Activated naive CD8-positive, alpha-beta T cell treated with anti-CD3 and anti-CD28 coated beads, Interleukin-2, amount 10 ng/mL, durations not matched to agents 7 days and 5 days (primary cell): ENCODE measurements at regions not wholly inside any gene's neighbourhood (a gene's known extent, or its start where the extent isn't known, plus 50 kb on each side); places are given as distances from the start of the nearest gene placed in this dataset.

Experiments
- ATAC-seq: fragments of 150-1000 bp; cut with Tn5 transposase; one replicate; pipeline ENCODE4 v1.10.0; 2021; ENCODE audit warnings: low read depth, moderate library complexity
- POLR2A ChIA-PET: fragments of 350-600 bp; sonication (Branson Sonifier 250); formaldehyde crosslinking; loops from one replicate; lab custom pipeline; 2021; ENCODE audit warnings: antibody characterized with exemption; lab: Charles Lee
- DNase-seq: peaks from one replicate; pipeline ENCODE4 v3.0.0; 2021
- H3K27ac Mint-ChIP-seq: one replicate; pipeline ENCODE4 v1.8.0; 2022; ENCODE audit warnings: mild to moderate bottlenecking, mixed read lengths
- H3K27me3 Mint-ChIP-seq: one replicate; pipeline ENCODE4 v1.8.0; 2022; ENCODE audit warnings: mild to moderate bottlenecking, moderate library complexity, mixed read lengths
- H3K36me3 Mint-ChIP-seq: one replicate; pipeline ENCODE4 v1.8.0; 2021; ENCODE audit warnings: mild to moderate bottlenecking, mixed read lengths
- H3K4me1 Mint-ChIP-seq: one replicate; pipeline ENCODE4 v1.8.0; 2021; ENCODE audit warnings: mixed read lengths
- H3K4me3 Mint-ChIP-seq: one replicate; pipeline ENCODE4 v1.8.0; 2022; ENCODE audit warnings: mild to moderate bottlenecking, moderate library complexity, mixed read lengths
- H3K9me3 Mint-ChIP-seq: one replicate; pipeline ENCODE4 v1.8.0; 2021; ENCODE audit warnings: mixed read lengths

- no peak for ATAC-seq
- no peaks in the 10 kb centered on the region for H3K4me1 Mint-ChIP-seq
- no peak overlapping the region for H3K27ac Mint-ChIP-seq
- H3K27me3 Mint-ChIP-seq, result peaks cover 5% of the 10 kb centered on the region
- H3K36me3 Mint-ChIP-seq, result no peaks in the 10 kb centered on the region
- no peak for DNase-seq
- H3K9me3 Mint-ChIP-seq, result peaks cover 1% of the 10 kb centered on the region
- no peak overlapping the region for H3K4me3 Mint-ChIP-seq
- POLR2A ChIA-PET, result no interaction called here
These were observed 56.4 kb upstream of the F13A1 start for GRCh38 chr6:6376845-6377244.

GRCh38 chr6:6377621-6378020, 57.2 kb upstream of the F13A1 start:
- DNase-seq, result no peak
- Mint-ChIP-seq H3K4me3 (no peak overlapping the region), H3K4me1 (no peaks in the 10 kb centered on the region), H3K27me3 (peaks cover 4% of the 10 kb centered on the region), H3K27ac (no peak overlapping the region), H3K36me3 (no peaks in the 10 kb centered on the region), H3K9me3 (peaks cover 1% of the 10 kb centered on the region)
- ATAC-seq, result no peak
- POLR2A ChIA-PET, result no interaction called here

- Mint-ChIP-seq H3K4me3 (no peak overlapping the region), H3K36me3 (no peaks in the 10 kb centered on the region), H3K27me3 (peaks cover 4% of the 10 kb centered on the region), H3K9me3 (no peaks in the 10 kb centered on the region), H3K4me1 (no peaks in the 10 kb centered on the region), H3K27ac (no peak overlapping the region)
- DNase-seq, result no peak
- POLR2A ChIA-PET, result no interaction called here
- no peak for ATAC-seq
These were observed 59.1 kb upstream of the F13A1 start for GRCh38 chr6:6379573-6379972.

- ATAC-seq (no peak), DNase-seq (no peak)
- no peaks in the 10 kb centered on the region for H3K36me3 Mint-ChIP-seq
- no peaks in the 10 kb centered on the region for H3K27me3 Mint-ChIP-seq
- H3K9me3 Mint-ChIP-seq, result peaks cover 2% of the 10 kb centered on the region
- peaks cover 4% of the 10 kb centered on the region for H3K4me1 Mint-ChIP-seq
- no peak overlapping the region for H3K4me3 Mint-ChIP-seq
- no peak overlapping the region for H3K27ac Mint-ChIP-seq
- POLR2A ChIA-PET, result no interaction called here
These were observed 64.1 kb upstream of the F13A1 start for GRCh38 chr6:6384520-6384919.

- no peak overlapping the region for H3K27ac Mint-ChIP-seq
- H3K4me1 Mint-ChIP-seq, result peaks cover 4% of the 10 kb centered on the region
- ATAC-seq, result no peak
- POLR2A ChIA-PET, result no interaction called here
- H3K4me3 Mint-ChIP-seq, result no peak overlapping the region
- no peaks in the 10 kb centered on the region for H3K36me3 Mint-ChIP-seq
- H3K9me3 Mint-ChIP-seq, result peaks cover 2% of the 10 kb centered on the region
- DNase-seq, result no peak
- no peaks in the 10 kb centered on the region for H3K27me3 Mint-ChIP-seq
These were observed 65.5 kb upstream of the F13A1 start for GRCh38 chr6:6386010-6386409.

GRCh38 chr6:6390849-6391602, 70.6 kb upstream of the F13A1 start:
- ATAC-seq, result no peak
- H3K36me3 Mint-ChIP-seq, result no peaks in the 10 kb centered on the region
- H3K9me3 Mint-ChIP-seq, result peaks cover 2% of the 10 kb centered on the region
- POLR2A ChIA-PET, result interaction anchor here (0.5 kb wide), 1 partner anchor 93 kb away, joined by 3 read pairs; no protein-coding TSS in a partner anchor
- peaks cover 4% of the 10 kb centered on the region for H3K4me1 Mint-ChIP-seq
- no peak overlapping the region for H3K27ac Mint-ChIP-seq
- H3K27me3 Mint-ChIP-seq, result peaks cover 2% of the 10 kb centered on the region
- no peak overlapping the region for H3K4me3 Mint-ChIP-seq
- no peak for DNase-seq

- no peaks in the 10 kb centered on the region for H3K36me3 Mint-ChIP-seq
- no peaks in the 10 kb centered on the region for H3K4me1 Mint-ChIP-seq
These were observed 72.0 kb upstream of the F13A1 start for GRCh38 chr6:6392214-6393068.

GRCh38 chr6:6393069-6393529, 72.6 kb upstream of the F13A1 start:
- H3K27me3 Mint-ChIP-seq, result peaks cover 2% of the 10 kb centered on the region
- no peak overlapping the region for H3K4me3 Mint-ChIP-seq
- no peak for DNase-seq
- no peaks in the 10 kb centered on the region for H3K9me3 Mint-ChIP-seq
- H3K36me3 Mint-ChIP-seq, result no peaks in the 10 kb centered on the region
- H3K27ac Mint-ChIP-seq, result no peak overlapping the region
- POLR2A ChIA-PET, result no interaction called here
- ATAC-seq, result no peak
- H3K4me1 Mint-ChIP-seq, result no peaks in the 10 kb centered on the region

More at GRCh38 chr6:6392214-6393068, 72.0 kb upstream of the F13A1 start:
- Mint-ChIP-seq H3K9me3 (peaks cover 2% of the 10 kb centered on the region), H3K27ac (no peak overlapping the region), H3K27me3 (peaks cover 2% of the 10 kb centered on the region), H3K4me3 (no peak overlapping the region)
- POLR2A ChIA-PET, result no interaction called here
- ATAC-seq, result no peak
- DNase-seq, result no peak

- POLR2A ChIA-PET, result no interaction called here
- H3K36me3 Mint-ChIP-seq, result no peaks in the 10 kb centered on the region
- no peak overlapping the region for H3K27ac Mint-ChIP-seq
- peaks cover 2% of the 10 kb centered on the region for H3K27me3 Mint-ChIP-seq
- ATAC-seq (no peak), DNase-seq (no peak)
- H3K4me3 Mint-ChIP-seq, result no peak overlapping the region
- no peaks in the 10 kb centered on the region for H3K9me3 Mint-ChIP-seq
- peaks cover 1% of the 10 kb centered on the region for H3K4me1 Mint-ChIP-seq
These were observed 75.2 kb upstream of the F13A1 start for GRCh38 chr6:6395581-6396197.

- POLR2A ChIA-PET, result no interaction called here
- peaks cover 5% of the 10 kb centered on the region for H3K27me3 Mint-ChIP-seq
- ATAC-seq (no peak), DNase-seq (no peak)
- H3K4me1 Mint-ChIP-seq, result peaks cover 1% of the 10 kb centered on the region
- H3K36me3 Mint-ChIP-seq, result no peaks in the 10 kb centered on the region
- H3K9me3 Mint-ChIP-seq, result peaks cover 2% of the 10 kb centered on the region
- no peak overlapping the region for H3K27ac Mint-ChIP-seq
- H3K4me3 Mint-ChIP-seq, result no peak overlapping the region
These were observed 77.4 kb upstream of the F13A1 start for GRCh38 chr6:6397842-6398241.

GRCh38 chr6:6399568-6399967, 79.1 kb upstream of the F13A1 start:
- peaks cover 2% of the 10 kb centered on the region for H3K9me3 Mint-ChIP-seq
- DNase-seq, result no peak
- ATAC-seq, result no peak
- POLR2A ChIA-PET, result no interaction called here
- H3K27me3 Mint-ChIP-seq, result peaks cover 4% of the 10 kb centered on the region
- H3K4me3 Mint-ChIP-seq, result no peak overlapping the region
- peaks cover 1% of the 10 kb centered on the region for H3K4me1 Mint-ChIP-seq
- H3K36me3 Mint-ChIP-seq, result no peaks in the 10 kb centered on the region
- no peak overlapping the region for H3K27ac Mint-ChIP-seq

GRCh38 chr6:6401401-6401800, 80.9 kb upstream of the F13A1 start:
- Mint-ChIP-seq H3K36me3 (no peaks in the 10 kb centered on the region), H3K4me1 (peaks cover 1% of the 10 kb centered on the region), H3K27ac (no peak overlapping the region), H3K27me3 (peaks cover 2% of the 10 kb centered on the region), H3K9me3 (peaks cover 2% of the 10 kb centered on the region), H3K4me3 (no peak overlapping the region)
- POLR2A ChIA-PET, result no interaction called here
- ATAC-seq (no peak), DNase-seq (no peak)

- Mint-ChIP-seq H3K27ac (no peak overlapping the region), H3K4me1 (peaks cover 1% of the 10 kb centered on the region), H3K36me3 (no peaks in the 10 kb centered on the region), H3K4me3 (no peak overlapping the region), H3K9me3 (peaks cover 2% of the 10 kb centered on the region), H3K27me3 (peaks cover 2% of the 10 kb centered on the region)
- ATAC-seq, result no peak
- DNase-seq, result no peak
- POLR2A ChIA-PET, result no interaction called here
These were observed 81.5 kb upstream of the F13A1 start for GRCh38 chr6:6402006-6402405.
